Fibroblast of the aortic adventitia (primary cell): ENCODE measurements at regions not wholly inside any gene's neighbourhood (a gene's known extent, or its start where the extent isn't known, plus 50 kb on each side); places are given as distances from the start of the nearest gene placed in this dataset. TPM values are rescaled to one million over a fixed set of nuclear protein-coding genes. Genes with fewer than 3 reads are reported as not detected.
"Not testable (repeated sequence)": the region's sequence is repeated elsewhere in the genome, so short reads cannot be mapped to it uniquely, and the experiment has no call there.

ENCODE experiments used
- DNase-seq: peaks from one replicate; pipeline ENCODE4 v3.0.0-alpha.2; 2010; ENCODE audit warnings: low read depth
- H3K4me3 ChIP-seq: 2 replicates; pipeline ENCODE4 v1.5.1; 2011; ENCODE audit warnings: low read depth, mild to moderate bottlenecking, control low read depth, low read length, moderate library complexity
- CTCF ChIP-seq: IDR thresholded peaks from 2 replicates; pipeline ENCODE4 v1.5.1; 2011; ENCODE audit warnings: mild to moderate bottlenecking, low read length, control low read depth, inconsistent platforms; ENCODE audit not compliant: insufficient read depth
- small RNA-seq: library from RNA; depleted of rRNA; stranded (forward); fragments of <200 nt; gene quantifications from one replicate; pipeline ENCODE3, GENCODE V24; 2012

GRCh38 chr3:75579981-75580782 lies 83.9 kb upstream of the FRG2C start:
- not testable (repeated sequence) for DNase-seq
- peak overlapping the region; percentile 22 for H3K4me3 ChIP-seq

DNA sequence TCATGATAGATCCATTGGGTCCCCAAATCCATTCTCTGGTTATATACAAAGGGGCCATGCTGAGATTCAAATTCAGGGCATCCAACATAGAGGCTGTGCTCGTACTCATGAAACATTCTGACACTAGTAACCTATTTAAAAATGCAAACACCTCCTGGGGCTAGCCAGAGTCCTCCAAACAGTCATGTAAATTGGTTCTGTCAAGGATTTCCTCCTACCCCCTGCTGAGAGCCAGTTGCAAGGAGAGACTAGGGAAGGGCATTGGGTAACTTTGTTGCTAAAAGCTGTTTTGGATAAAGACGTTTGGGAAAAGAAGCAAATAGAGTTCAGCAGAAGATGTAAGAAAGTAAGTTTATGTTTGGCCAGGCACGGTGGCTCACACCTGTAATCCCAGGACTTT lies 81.6 kb upstream of the FRG2C start:
- DNase-seq, H3K4me3 ChIP-seq: not testable (repeated sequence)

GRCh38 chr3:75583116-75583515 lies 81.0 kb upstream of the FRG2C start:
- DNase-seq, result not testable (repeated sequence)

DNA sequence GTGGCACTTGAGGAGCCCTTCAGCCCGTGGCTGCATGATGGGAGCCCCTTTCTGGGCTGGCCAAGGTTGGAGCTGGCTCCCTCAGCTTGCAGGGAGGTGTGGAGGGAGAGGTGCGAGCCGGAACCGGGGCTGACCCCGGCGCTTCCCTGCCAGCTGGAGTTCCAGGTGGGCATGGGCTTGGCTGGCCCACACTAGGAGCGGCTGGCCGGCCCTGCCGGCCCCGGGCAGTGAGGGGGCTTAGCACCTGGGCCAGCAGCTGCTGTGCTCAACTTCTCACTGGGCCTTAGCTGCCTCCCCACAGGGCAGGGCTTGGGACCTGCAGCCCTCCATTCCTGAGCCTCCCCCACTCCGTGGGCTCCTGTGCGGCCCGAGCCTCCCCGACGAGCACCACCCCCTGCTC lies 76.4 kb upstream of the FRG2C start:
- not testable (repeated sequence) for H3K4me3 ChIP-seq, DNase-seq

More at GRCh38 chr3:75583116-75583515, 81.0 kb upstream of the FRG2C start:
- not testable (repeated sequence) for H3K4me3 ChIP-seq

DNA sequence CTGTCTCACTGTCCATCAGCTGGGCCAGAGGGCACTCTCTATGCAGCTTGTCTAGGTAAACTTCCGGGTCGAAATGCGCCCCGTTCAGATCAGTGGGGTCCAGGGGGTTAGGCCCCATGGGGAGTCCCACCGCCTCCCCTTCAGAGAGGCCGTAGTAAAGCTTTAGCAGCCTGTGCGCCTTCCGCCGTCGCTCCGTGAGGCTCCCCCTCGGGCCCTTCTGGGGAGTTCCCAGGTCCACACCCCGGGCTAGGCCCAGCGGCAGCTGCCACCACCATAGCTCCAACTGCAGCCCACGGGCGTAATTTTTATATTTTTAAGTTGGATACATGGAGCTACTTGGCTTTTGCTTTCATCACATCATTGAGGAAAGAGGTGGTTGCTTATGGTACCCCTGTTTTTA lies 73.7 kb upstream of the FRG2C start:
- DNase-seq, H3K4me3 ChIP-seq: not testable (repeated sequence)

- DNase-seq, result peak; percentile 7
- H3K4me3 ChIP-seq, result not testable (repeated sequence)
Measured at GRCh38 chr3:75604286-75604934, 59.7 kb upstream of the FRG2C start.

- DNase-seq, H3K4me3 ChIP-seq: not testable (repeated sequence)
Measured at GRCh38 chr3:75607996-75608395, 56.1 kb upstream of the FRG2C start.

- H3K4me3 ChIP-seq, DNase-seq: not testable (repeated sequence)
Measured at GRCh38 chr3:75609598-75609997, 54.5 kb upstream of the FRG2C start.

- no peak for TF ChIP-seq CTCF
Measured at GRCh38 chr3:75610773-75611172, 53.4 kb upstream of the FRG2C start.

GRCh38 chr3:75611724-75612460 lies 52.2 kb upstream of the FRG2C start:
- H3K4me3 ChIP-seq, DNase-seq: not testable (repeated sequence)

More at GRCh38 chr3:75610773-75611172, 53.4 kb upstream of the FRG2C start:
- H3K4me3 ChIP-seq, result no peak overlapping the region
- DNase-seq, result no peak

Small RNAs in the stretch of these regions (small RNA-seq; reads per million reads assigned to genes)
- not detected for gene AC139453.1
- gene LSP1P2, result not detected
- gene MIR4444-2, result not detected
- gene RN7SL294P, result not detected
- not detected for gene SNRPCP10
